ENCODE measurements at regions not wholly inside any gene's neighbourhood (a gene's known extent, or its start where the extent isn't known, plus 50 kb on each side); places are given as distances from the start of the nearest gene placed in this dataset.

GRCh38 chr10:10513067-10513466 lies 504.6 kb upstream of the CELF2 start:
- TF ChIP-seq EZH2phosphoT487 (IDR thresholded peaks at IDR 0.05; ENCODE audit: insufficient read depth, low read depth), result no peak
- TF ChIP-seq EZH2 (IDR thresholded peaks at IDR 0.05; ENCODE audit: insufficient read depth, poor library complexity, severe bottlenecking), result no peak
